ENCODE measurements at regions not wholly inside any gene's neighbourhood (a gene's known extent, or its start where the extent isn't known, plus 50 kb on each side); places are given as distances from the start of the nearest gene placed in this dataset.

DNA sequence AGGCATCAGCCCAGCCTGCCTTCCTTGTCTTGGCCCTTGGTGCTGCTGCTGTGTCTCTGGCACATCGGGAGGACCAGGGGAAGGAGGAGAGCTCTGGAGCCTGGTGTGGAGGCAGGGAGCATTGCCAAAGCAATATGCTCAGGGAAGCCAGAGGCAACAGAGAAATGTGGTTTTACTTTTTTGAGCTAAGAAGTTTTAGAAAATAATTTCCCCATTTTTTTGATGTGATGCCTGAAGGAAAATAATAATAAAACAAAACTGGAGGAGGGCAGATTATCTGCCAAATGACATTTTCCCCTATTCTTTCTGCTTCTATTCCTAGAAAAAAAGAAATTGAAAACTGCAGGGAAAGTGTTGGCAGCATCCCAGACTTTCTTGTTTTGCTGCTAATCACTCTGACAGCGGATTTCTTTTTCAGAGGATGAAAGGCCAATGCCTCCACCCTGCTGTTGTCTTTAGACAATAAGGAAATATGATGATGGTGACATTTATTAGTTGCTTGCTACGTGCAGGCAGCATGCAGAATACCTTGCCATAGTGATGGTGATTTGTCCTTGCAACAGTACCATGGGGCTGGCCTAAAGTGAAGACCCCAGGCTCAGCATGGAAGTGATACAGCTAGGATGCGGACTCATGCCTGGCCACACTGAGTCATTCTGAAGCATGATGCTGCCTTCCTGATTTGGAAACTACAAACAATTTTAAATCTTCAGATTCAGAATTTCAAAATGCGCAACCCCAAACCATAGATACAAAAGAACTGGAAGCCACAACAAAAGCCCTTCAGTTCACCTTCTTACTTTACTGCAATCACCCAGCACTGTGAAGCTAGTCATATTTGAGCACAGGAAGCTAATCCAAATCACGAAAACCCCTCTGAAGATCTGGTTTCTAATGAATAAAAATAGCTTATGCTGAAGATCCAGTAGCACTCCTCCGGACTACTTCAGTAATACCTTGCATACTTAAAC, 260.2 kb upstream of the TMEM72 start:
- Histone ChIP-seq H3K9me3 (ENCODE audit: control insufficient read depth in 2 of 2, low read length in 2 of 2) (peaks cover 0 to 2% of the 10 kb centered on the region in 2 donors), H3K27ac (ENCODE audit: low read length) (no peak overlapping the region), H3K27me3 (ENCODE audit: control insufficient read depth in 1 of 2, insufficient read depth in 2 of 2, low read length in 2 of 2) (no peaks in the 10 kb centered on the region), H3K9ac (ENCODE audit: low read length in 2 of 2) (no peak overlapping the region), H3K4me3 (ENCODE audit: low read length in 2 of 2) (no peak overlapping the region), H3K4me1 (ENCODE audit: control insufficient read depth, insufficient read depth, low read length) (no peaks in the 10 kb centered on the region), H3K36me3 (ENCODE audit: control insufficient read depth in 2 of 2, insufficient read depth in 2 of 2, low read length in 2 of 2) (no peaks in the 10 kb centered on the region)

DNA sequence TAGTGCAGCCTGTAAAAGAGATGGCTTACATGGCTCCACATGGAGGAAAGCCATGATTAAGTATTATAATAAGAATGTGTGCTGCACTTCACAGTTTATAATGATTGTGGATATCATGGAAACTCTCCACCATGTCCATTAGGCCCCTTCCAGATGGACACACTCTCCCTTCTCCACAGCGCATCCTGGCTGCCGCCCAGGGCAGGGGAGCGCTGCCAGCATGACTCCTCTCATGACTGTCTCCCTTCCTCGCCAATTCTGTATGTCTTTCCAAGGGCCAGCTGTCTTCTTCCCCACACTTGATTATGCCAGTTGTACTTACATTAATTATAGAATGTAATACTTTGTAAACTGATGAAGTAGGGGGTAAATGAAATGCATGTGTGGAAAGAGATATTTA, 259.3 kb upstream of the TMEM72 start:
- Histone ChIP-seq H3K4me3 (ENCODE audit: low read length in 2 of 2) (no peak overlapping the region), H3K36me3 (ENCODE audit: control insufficient read depth in 2 of 2, insufficient read depth in 2 of 2, low read length in 2 of 2) (no peaks in the 10 kb centered on the region), H3K4me1 (ENCODE audit: control insufficient read depth, insufficient read depth, low read length) (no peaks in the 10 kb centered on the region), H3K9ac (ENCODE audit: low read length in 2 of 2) (no peak overlapping the region), H3K27ac (ENCODE audit: low read length) (no peak overlapping the region), H3K9me3 (ENCODE audit: control insufficient read depth in 2 of 2, low read length in 2 of 2) (peaks cover 0 to 2% of the 10 kb centered on the region in 2 donors), H3K27me3 (ENCODE audit: control insufficient read depth in 1 of 2, insufficient read depth in 2 of 2, low read length in 2 of 2) (no peaks in the 10 kb centered on the region)

DNA sequence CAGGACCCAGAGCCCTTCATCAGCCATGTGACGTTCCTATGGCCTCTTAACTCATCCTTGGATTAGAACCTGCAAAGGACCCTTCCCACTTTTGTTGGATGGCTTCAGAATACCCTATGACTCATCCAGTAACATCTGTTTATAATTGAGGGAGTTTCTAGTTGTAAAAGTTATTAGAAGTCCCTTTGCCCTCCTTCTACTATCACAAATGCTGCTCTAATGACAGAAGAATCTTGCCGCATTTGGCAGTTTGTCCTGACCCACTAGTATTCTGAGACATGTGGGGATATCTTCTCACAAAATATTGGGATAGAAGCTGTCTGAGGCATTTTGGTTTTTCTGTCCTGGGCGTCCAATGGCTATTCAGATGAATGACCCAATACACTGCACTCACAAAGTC, 251.8 kb upstream of the TMEM72 start:
- Histone ChIP-seq H3K4me3 (ENCODE audit: low read length in 2 of 2) (no peak overlapping the region), H3K4me1 (ENCODE audit: control insufficient read depth, insufficient read depth, low read length) (no peaks in the 10 kb centered on the region), H3K36me3 (ENCODE audit: control insufficient read depth in 2 of 2, insufficient read depth in 2 of 2, low read length in 2 of 2) (no peaks in the 10 kb centered on the region), H3K9me3 (ENCODE audit: control insufficient read depth in 2 of 2, low read length in 2 of 2) (no peaks in the 10 kb centered on the region), H3K9ac (ENCODE audit: low read length in 2 of 2) (no peak overlapping the region), H3K27me3 (ENCODE audit: control insufficient read depth in 1 of 2, insufficient read depth in 2 of 2, low read length in 2 of 2) (no peaks in the 10 kb centered on the region), H3K27ac (ENCODE audit: low read length) (no peak overlapping the region)

DNA sequence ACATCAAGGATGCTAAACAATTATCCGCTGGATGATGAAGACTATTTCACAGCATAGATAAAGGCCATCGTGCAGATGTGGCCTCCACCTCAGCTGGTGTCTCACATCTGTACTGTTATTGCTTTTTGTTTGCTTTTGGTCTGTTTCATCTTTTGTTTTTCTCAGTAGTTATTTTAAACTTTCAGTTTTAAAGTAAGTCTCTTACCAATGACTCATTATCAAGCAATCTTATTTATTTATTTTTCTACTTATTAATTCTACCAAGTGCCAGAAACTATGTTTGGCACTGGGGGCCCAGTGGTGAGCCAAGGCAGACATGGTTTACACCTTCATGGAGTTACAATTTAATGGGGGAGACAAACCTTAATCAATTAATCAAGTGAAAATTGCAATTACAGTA, 250.9 kb upstream of the TMEM72 start:
- Histone ChIP-seq H3K27me3 (ENCODE audit: control insufficient read depth in 1 of 2, insufficient read depth in 2 of 2, low read length in 2 of 2) (no peaks in the 10 kb centered on the region), H3K4me1 (ENCODE audit: control insufficient read depth, insufficient read depth, low read length) (no peaks in the 10 kb centered on the region), H3K9me3 (ENCODE audit: control insufficient read depth in 2 of 2, low read length in 2 of 2) (no peaks in the 10 kb centered on the region), H3K27ac (ENCODE audit: low read length) (no peak overlapping the region), H3K36me3 (ENCODE audit: control insufficient read depth in 2 of 2, insufficient read depth in 2 of 2, low read length in 2 of 2) (no peaks in the 10 kb centered on the region), H3K4me3 (ENCODE audit: low read length in 2 of 2) (no peak overlapping the region), H3K9ac (ENCODE audit: low read length in 2 of 2) (no peak overlapping the region)

DNA sequence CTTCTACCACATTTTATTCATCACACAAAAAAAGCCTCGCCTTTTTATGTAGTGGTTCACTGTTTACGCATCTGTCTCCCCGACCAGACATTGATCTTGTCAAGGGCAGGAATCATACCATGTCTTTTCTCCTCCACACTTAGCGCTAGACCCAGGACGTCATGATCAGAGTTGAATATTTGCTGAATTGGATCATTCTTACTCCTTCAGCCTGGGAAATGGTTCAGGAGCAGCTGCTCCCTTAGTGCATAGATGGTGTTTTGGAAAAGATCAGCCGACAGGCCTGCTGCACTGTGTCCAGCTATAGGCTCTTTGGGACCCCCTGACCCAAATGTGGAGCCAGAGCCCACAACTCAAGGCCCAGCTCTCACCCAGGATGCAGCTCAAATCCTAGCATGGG, 249.1 kb upstream of the TMEM72 start:
- no peaks in the 10 kb centered on the region for H3K9me3 ChIP-seq (ENCODE audit: control insufficient read depth in 2 of 2, low read length in 2 of 2)
- no peak overlapping the region for H3K27ac ChIP-seq (ENCODE audit: low read length)
- H3K4me3 ChIP-seq (ENCODE audit: low read length in 2 of 2): no peak overlapping the region
- H3K27me3 ChIP-seq (ENCODE audit: control insufficient read depth in 1 of 2, insufficient read depth in 2 of 2, low read length in 2 of 2): no peaks in the 10 kb centered on the region
- no peaks in the 10 kb centered on the region for H3K36me3 ChIP-seq (ENCODE audit: control insufficient read depth in 2 of 2, insufficient read depth in 2 of 2, low read length in 2 of 2)
- H3K9ac ChIP-seq (ENCODE audit: low read length in 2 of 2): no peak overlapping the region
- no peaks in the 10 kb centered on the region for H3K4me1 ChIP-seq (ENCODE audit: control insufficient read depth, insufficient read depth, low read length)

DNA sequence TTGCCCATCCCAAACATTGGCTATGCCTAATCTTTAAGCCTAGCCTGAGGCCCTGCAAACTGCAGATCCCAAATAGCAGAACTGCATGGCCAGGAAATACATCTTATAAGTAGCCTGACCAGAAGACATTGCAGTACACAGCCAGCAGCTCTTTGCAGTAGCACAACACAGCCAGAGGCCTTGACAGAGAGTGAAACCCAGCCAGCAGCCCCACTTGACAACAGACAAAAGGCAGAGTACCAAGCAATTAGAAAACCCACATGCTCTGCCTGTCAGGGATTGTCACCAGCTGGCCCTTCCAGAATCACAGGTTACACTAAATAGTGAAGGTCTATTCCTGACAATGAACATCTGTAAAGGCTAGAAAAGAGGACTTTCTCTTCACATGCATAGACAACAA, 242.8 kb upstream of the TMEM72 start:
- Histone ChIP-seq H3K4me3 (ENCODE audit: low read length in 2 of 2) (no peak overlapping the region), H3K4me1 (ENCODE audit: control insufficient read depth, insufficient read depth, low read length) (peaks cover under 1% of the 10 kb centered on the region), H3K27me3 (ENCODE audit: control insufficient read depth in 1 of 2, insufficient read depth in 2 of 2, low read length in 2 of 2) (no peaks in the 10 kb centered on the region), H3K36me3 (ENCODE audit: control insufficient read depth in 2 of 2, insufficient read depth in 2 of 2, low read length in 2 of 2) (no peaks in the 10 kb centered on the region), H3K9me3 (ENCODE audit: control insufficient read depth in 2 of 2, low read length in 2 of 2) (peaks cover 3 to 7% of the 10 kb centered on the region in 2 donors), H3K27ac (ENCODE audit: low read length) (no peak overlapping the region), H3K9ac (ENCODE audit: low read length in 2 of 2) (no peak overlapping the region)

DNA sequence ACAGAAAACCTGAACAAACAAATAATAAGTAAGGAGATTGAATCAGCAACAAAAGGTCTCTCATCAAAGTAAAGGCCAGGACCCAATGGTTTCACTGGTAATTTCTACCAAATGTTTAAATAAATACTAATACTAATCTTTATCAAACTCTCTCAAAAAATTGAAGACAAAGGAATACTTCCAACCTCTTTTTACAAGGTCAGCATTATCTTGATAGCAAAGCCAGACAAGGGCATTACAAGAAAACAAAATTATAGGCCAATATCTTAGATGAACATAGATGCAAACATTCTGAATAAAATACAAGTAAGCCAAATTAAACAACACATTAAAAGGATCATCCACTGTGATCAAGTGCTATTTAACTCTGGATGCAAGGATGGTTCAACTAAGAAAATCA, 239.8 kb upstream of the TMEM72 start:
- Histone ChIP-seq H3K9ac (ENCODE audit: low read length in 2 of 2) (no peak overlapping the region), H3K9me3 (ENCODE audit: control insufficient read depth in 2 of 2, low read length in 2 of 2) (peaks cover 3 to 7% of the 10 kb centered on the region in 2 donors), H3K27ac (ENCODE audit: low read length) (no peak overlapping the region), H3K36me3 (ENCODE audit: control insufficient read depth in 2 of 2, insufficient read depth in 2 of 2, low read length in 2 of 2) (no peaks in the 10 kb centered on the region), H3K4me3 (ENCODE audit: low read length in 2 of 2) (no peak overlapping the region), H3K27me3 (ENCODE audit: control insufficient read depth in 1 of 2, insufficient read depth in 2 of 2, low read length in 2 of 2) (no peaks in the 10 kb centered on the region), H3K4me1 (ENCODE audit: control insufficient read depth, insufficient read depth, low read length) (peaks cover 4% of the 10 kb centered on the region)

DNA sequence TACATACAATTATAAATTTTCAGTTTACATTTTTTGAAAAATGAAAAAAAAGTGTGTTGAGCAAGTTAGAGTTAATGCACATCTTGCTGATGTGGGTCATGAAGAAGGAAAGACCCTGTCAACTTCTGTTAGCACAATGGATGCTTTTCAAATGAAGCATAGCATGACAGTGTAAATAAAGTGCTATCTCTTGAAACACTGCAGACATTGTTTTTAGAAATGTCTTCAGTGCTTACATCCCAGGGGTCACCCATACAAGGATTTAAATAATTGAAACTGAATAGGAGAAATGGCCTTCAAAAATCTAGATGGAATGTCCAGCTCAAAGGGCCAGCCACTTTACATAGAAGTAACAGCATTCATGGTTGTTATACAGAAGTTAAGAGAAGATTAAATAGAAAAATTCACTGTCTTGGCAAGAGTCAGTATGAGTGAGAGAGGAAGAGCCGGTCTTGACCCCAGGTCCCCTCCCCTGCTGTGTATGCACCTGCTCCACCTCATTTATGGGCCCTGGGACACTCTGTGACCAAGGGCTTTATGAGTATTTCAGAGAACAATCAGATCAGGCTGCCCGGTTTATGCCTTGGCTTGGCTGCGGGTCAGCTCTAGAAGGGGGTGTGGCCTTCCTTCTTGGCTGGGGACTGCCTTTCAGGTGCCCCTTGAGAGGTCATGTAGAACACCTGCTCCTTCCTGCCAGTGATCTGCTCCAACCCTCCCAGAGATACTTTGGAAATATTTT, 237.7 kb upstream of the TMEM72 start:
- H3K4me1 ChIP-seq (ENCODE audit: control insufficient read depth, insufficient read depth, low read length): peaks cover 4% of the 10 kb centered on the region

DNA sequence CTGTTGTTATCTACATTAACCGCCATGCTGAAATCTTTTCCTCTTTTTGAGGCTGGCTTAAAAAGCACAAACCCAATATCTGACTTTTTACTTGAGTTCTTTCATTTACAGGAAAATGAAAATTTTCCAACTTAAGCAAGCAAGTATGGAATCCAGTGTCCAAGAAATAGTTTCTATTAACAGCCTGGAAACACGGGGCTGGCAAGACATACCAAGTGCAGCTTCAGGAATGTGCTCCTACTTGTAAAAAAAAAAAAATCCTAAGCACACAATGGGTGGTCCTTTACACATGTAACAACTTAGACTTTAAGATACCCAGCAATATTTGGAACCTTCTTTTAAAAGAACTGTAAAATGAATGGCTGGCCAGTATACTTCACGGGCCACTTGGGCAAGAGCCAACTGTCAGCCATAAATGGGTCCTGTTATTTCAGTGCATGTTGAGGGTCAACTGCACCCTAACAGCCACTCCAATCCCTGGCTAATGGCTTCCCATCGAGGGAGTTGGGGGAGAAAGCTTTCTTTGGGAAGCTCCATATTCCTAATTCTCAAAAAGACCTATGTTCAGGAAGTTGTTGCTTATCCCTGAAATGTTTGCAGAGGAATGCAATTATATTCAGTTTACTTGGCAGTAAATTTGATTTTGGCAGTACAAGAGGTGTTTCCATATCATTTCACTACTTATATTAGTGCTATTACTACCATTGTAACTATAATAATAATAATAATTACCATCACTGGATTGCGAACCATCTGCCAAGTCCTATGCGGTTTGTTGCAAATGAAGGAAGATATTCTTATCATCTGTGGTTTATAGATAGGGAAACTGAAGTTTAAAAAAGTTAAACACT, 236.4 kb upstream of the TMEM72 start:
- no peak overlapping the region for H3K9ac ChIP-seq (ENCODE audit: low read length in 2 of 2)
- no peaks in the 10 kb centered on the region for H3K9me3 ChIP-seq (ENCODE audit: control insufficient read depth in 2 of 2, low read length in 2 of 2)
- peaks cover 4% of the 10 kb centered on the region for H3K4me1 ChIP-seq (ENCODE audit: control insufficient read depth, insufficient read depth, low read length)
- no peaks in the 10 kb centered on the region for H3K36me3 ChIP-seq (ENCODE audit: control insufficient read depth in 2 of 2, insufficient read depth in 2 of 2, low read length in 2 of 2)
- H3K4me3 ChIP-seq (ENCODE audit: low read length in 2 of 2): peak overlapping the region in 1 of 2 donors; percentile 33
- H3K27me3 ChIP-seq (ENCODE audit: control insufficient read depth in 1 of 2, insufficient read depth in 2 of 2, low read length in 2 of 2): no peaks in the 10 kb centered on the region
- H3K27ac ChIP-seq (ENCODE audit: low read length): no peak overlapping the region

More for the DNA sequence above, 237.7 kb upstream of the TMEM72 start:
- peaks cover 1 to 2% of the 10 kb centered on the region in 2 donors for H3K9me3 ChIP-seq (ENCODE audit: control insufficient read depth in 2 of 2, low read length in 2 of 2)
- H3K36me3 ChIP-seq (ENCODE audit: control insufficient read depth in 2 of 2, insufficient read depth in 2 of 2, low read length in 2 of 2): no peaks in the 10 kb centered on the region
- H3K9ac ChIP-seq (ENCODE audit: low read length in 2 of 2): no peak overlapping the region
- no peaks in the 10 kb centered on the region for H3K27me3 ChIP-seq (ENCODE audit: control insufficient read depth in 1 of 2, insufficient read depth in 2 of 2, low read length in 2 of 2)
- no peak overlapping the region for H3K4me3 ChIP-seq (ENCODE audit: low read length in 2 of 2)
- H3K27ac ChIP-seq (ENCODE audit: low read length): no peak overlapping the region

DNA sequence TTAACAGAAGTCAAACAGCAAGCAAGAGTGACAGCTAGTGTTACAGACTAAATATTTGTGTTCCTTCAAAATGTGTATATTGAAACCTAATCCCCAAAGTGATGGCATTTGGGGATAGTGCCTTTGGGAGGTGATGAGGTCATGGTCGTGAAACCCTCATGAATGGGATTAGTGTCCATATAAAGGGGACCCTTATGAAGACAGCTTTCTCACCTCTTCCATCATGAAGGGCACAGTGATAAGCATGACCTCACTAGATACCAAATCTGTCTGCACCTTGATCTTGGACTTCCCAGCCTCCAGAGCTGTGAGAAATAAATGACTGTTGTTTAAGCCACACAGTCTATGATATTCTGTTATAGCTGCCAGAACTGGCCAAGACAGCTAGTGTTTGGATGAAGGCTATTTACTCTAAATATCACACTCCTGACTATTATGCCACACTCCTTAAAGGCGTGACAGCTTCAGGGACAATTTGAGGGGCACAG, 235.7 kb upstream of the TMEM72 start:
- Histone ChIP-seq H3K27me3 (ENCODE audit: control insufficient read depth in 1 of 2, insufficient read depth in 2 of 2, low read length in 2 of 2) (no peaks in the 10 kb centered on the region), H3K9me3 (ENCODE audit: control insufficient read depth in 2 of 2, low read length in 2 of 2) (no peaks in the 10 kb centered on the region), H3K4me3 (ENCODE audit: low read length in 2 of 2) (no peak overlapping the region), H3K4me1 (ENCODE audit: control insufficient read depth, insufficient read depth, low read length) (peaks cover 4% of the 10 kb centered on the region), H3K9ac (ENCODE audit: low read length in 2 of 2) (no peak overlapping the region), H3K36me3 (ENCODE audit: control insufficient read depth in 2 of 2, insufficient read depth in 2 of 2, low read length in 2 of 2) (no peaks in the 10 kb centered on the region), H3K27ac (ENCODE audit: low read length) (no peak overlapping the region)
